Right ventricle myocardium superior (tissue), 1 donor: ENCODE measurements at regions not wholly inside any gene's neighbourhood (a gene's known extent, or its start where the extent isn't known, plus 50 kb on each side); places are given as distances from the start of the nearest gene placed in this dataset.
"Not testable (repeated sequence)": the region's sequence is repeated elsewhere in the genome, so short reads cannot be mapped to it uniquely, and the experiment has no call there.

Source experiments
- ATAC-seq: fragments of 200-7000 bp; cut with Tn5 transposase; one replicate; pipeline ENCODE4 v1.9.1; 2020; ENCODE audit warnings: mild to moderate bottlenecking; ENCODE audit not compliant: poor library complexity
- DNase-seq: peaks from one replicate; pipeline ENCODE4 v3.0.0-alpha.2; 2020
- intact Hi-C: fragments of 100-400 bp; cut with DNase I; formaldehyde crosslinking; loops from one replicate; pipeline ENCODE4 v1.11.2; 2022
- donor health status: DM: no; HTN: yes; CAD: no; lungs with severe emphysema.

DNA sequence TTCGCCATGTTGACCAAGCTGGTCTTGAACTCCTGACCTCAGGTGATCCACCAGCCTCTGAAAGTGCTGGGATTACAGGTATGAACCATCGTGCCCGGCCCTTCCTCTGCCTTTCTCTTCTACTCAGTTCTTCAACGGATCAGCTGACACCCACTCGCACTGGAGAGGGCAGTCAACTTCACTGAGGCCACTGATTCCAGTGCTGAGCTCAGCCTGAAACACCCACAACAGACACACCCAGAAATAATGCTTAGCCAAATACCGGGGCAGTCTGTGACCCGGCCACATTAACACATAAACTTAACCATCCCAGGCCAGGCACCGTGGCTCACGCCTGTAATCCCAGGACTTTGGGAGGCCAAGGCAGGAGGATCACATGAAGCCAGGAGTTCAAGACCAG, 119.3 kb upstream of the CHST15 start:
- DNase-seq (no peak), ATAC-seq (no peak)
- intact Hi-C loops, result no loop called here

DNA sequence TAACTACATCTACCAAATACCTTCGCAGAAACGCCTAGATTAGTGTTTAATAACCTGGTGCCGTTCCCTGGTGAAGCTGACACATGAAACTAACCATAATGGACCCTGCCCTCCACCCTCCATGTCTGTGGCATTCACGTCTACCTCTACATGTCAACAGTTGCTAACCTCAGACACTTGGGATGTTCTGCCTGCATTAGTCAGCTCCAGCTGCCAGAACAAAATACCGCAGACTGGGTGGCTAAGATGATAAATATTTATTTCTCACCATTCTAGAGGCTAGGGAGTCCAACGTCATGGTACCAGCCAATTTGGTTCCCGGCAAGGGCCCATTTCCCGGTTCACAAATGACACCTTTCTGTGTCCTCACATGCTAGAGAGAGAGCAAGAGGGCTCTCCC, 118.5 kb upstream of the CHST15 start:
- no peak for ATAC-seq
- no peak for DNase-seq
- intact Hi-C loops, result no loop called here

DNA sequence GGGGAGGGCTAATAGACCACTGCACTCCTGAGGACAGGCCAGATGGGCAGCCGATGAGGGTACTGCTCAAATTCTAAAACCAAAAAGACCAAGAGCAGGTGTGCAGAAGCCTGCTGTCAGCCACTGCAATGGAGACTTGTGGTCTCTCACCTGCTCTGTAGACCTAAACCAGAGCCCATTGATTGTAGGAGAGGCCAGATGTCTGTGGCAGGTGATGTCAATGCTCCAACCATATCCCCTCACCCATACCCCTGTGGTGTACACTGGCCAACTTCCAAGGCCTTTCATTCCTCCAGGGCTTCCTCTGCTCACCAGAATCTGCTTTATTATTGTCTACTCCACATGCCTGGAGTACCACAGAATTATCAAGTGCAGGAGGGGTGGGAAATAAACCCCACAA, 116.9 kb upstream of the CHST15 start:
- intact Hi-C loops, result no loop called here
- ATAC-seq (no peak), DNase-seq (no peak)

DNA sequence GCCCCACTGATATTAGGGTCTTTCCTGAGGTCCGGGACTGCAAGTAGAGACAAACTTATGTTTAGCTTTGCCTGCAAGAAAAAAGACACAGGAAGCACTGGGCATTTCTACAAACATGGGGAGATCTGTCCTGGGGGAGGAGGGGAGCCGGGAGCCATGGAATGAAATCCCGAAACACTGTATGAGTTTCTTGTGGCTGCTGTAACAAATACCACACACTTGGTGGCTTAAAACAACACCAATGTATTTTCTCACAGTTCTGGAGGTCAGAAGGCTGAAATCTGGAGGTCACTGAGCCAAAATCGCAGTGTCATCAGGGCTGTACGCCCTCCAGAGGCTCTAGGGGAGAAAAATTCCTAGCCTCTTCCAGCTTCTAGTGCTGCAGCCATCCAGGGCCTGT, 114.0 kb upstream of the CHST15 start:
- DNase-seq, result no peak
- intact Hi-C loops, result no loop called here
- no peak for ATAC-seq

DNA sequence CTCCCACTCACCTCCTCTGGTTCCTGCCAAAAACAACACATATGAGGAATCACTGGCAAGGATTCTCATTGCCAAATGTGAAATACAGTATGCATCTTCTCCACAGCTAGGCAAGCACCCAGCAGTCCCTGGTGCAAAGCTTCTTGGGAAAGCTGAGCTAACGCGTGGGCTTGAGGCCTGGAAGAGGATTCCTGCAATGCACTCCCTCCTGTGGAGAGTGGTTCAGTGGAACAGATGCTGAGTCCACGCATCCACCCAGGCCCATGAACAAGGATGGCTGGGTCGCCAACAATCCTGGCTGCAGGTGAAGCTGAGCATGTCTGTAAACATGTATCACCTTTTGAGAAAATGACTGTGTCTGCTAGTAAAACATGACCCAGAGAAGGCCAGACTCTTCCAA, 113.2 kb upstream of the CHST15 start:
- intact Hi-C loops, result no loop called here
- DNase-seq (no peak), ATAC-seq (no peak)

DNA sequence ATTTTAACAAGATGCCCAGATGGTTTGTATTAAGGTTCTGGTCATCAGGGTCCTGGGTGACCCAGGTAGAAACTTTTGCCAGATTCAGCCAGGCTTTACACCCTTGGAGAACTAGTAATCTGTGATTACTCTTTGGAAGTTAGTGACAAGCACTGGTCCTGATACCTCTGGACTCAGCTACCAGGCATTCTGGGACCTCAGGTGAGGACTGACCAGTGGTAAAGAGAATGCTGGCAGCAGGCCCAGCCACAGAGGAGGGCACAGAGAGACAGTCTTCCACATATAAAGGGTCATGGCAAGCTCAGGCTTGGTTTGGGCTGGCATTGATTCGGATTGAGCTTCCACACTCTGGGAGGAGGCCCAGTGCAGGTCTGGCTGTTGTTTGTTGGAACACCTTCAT, 112.0 kb upstream of the CHST15 start:
- no peak for ATAC-seq
- DNase-seq, result no peak
- intact Hi-C loops, result no loop called here

DNA sequence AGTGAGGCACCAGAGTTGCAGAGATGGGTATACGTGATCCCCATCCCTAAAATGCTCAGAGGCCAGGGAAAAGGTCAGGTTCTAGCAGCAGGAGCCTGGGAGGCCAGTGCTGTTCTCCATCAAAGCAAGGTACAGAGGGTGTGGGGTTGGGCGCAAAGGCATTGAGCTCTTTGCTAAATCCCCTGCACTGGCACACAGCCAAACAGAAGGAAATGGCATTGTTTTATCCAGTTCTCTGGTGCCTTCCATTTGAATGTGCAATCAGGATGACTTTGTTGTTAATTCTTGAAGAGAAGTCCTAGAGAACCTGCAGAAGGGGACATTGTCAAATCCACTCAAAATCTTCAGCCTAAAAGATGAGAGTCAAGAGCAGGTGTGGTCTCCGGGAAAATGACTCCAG, 111.3 kb upstream of the CHST15 start:
- DNase-seq, result no peak
- ATAC-seq, result no peak
- intact Hi-C loops, result no loop called here

DNA sequence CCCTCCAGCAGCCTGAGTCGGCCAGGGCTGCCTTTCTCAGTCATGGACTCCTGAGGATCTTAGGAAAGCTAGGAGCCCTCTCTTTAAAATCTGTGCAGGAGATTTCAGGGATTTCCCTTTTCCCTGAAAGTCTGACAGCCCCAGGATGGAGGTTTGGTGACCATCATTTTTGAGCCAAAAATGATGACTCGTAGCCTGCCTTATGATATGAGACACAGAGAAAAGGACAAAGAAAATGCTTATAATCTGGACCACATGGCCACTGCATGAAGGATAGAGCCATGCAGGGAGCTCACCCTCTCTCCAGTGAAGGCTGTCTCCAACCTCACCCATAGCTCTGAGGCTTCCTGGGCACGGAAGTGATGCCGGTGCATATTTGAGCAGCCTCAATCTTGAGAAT, 106.6 kb upstream of the CHST15 start:
- ATAC-seq, result no peak
- intact Hi-C loops, result no loop called here
- no peak for DNase-seq

DNA sequence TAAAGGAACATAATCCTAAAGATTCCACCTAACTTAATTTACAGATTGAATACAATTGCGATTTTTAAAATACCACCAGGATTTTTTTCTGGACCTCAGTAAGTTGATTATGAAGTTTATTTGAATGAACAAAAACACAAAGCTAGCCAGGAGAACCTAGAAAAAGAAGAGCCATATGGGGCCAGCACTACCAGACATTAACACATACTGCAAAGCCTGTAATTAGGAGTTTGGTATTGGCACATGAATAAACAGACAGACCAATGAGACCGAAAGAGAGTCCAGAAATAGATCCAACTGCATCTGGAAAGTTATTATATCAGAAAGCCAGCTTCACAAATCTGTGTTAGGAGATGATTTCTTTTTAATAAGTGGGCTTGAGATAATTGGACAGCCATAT, 105.5 kb upstream of the CHST15 start:
- ATAC-seq (no peak), DNase-seq (no peak)
- intact Hi-C loops, result no loop called here

DNA sequence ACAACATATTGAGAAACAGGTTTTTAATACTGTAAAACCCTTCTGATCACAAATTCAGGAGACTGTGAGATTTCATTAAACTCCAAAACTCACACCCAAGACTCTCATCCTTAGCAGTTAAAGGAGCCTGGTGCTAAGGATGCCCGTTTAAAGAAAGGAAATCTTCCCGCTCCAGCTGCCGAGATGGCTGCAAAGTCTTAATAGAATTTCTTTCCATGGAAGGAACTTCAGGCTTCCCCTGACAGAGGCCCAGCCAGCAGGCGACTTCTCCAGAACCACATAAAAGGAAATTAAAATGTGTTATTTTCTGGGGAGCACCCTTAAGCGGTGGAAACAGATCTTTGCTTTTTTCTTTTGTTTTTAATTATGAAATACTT, 104.7 kb upstream of the CHST15 start:
- DNase-seq (no peak), ATAC-seq (no peak)
- intact Hi-C loops, result no loop called here

DNA sequence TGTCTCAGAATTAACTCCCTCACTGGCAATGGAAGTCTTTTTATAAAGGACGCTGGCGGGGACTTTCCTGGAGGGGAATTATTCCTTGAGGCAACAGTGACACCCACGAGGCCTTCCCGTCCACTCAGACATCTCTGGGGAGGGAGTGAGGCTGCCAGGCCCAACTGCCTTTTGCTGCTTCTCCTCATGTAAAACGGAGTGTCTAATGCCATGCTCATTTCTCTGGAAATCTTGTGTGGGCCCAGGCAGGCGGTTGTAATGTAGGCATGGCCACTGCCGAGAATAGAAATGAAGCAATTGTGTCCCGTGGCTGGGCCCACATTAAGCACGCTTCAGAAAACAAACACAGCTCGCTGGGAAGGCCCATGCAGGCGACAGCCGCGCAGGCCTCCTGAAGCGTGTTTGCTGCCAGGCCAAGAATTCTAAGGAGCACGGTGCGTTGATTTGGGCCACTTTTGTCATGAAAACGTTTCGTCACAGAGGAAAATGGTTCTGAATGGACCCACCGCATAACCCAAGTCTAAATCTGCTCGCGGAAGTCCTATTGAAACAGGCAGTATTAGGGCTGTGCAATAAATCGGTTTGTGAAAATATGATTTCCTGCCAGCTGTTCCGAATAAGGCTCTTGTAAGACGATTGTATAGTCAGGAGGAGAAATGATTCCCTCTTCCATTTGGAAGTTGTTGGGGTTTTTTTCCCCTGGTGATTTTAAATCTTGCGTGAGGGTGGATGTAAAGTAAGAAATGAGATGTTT, 104.2 kb upstream of the CHST15 start:
- ATAC-seq (no peak), DNase-seq (no peak)
- intact Hi-C loops, result no loop called here

DNA sequence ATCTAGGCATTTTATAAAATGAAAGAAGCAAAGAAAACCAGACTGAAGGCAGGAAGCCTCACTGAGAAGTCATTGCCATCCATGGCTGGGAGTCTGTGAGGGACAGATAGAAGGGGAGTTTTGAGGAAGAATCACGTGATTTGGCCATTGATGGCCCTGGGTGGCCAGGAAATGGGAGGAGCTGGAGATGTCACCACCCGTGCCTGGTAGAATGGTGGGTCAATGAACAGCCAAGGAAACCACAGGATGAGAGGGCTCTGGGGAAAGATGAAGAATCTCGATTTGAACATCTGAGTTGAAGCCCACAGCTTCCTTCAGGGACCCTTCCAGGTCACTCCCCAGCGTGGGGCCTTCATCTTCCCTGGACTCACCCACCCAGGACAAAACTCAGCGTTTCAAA, 103.3 kb upstream of the CHST15 start:
- no peak for DNase-seq
- intact Hi-C loops, result no loop called here
- no peak for ATAC-seq

DNA sequence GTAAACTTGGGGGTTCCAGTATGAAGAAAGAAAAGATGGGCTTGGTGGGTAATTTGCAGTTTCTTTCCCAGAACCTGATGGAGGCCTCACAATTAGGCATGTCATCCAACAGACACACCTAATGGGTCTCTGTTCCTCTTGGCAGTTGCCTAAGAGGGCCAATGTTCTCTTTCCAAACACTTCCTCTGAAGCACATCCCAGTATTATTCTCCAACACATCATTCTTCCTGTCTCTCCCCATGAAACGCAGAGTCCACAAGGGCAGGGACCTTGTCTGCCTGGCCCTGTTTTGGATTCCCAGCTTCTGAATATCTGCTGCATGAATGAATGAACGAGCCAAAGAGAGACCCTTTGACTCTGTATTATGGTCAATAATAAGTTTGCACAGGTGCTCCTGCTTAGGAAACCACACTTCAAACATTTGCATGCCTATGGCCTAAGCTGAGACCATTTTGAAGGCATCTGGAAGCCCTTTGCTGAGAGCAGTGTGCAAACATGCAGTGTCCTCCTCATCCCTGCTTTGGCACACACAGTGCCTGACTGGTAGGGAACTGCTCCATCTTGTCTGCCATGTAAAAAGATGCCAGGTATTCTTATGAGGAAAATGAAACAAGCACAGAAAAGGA, 100.9 kb upstream of the CHST15 start:
- DNase-seq, result no peak
- ATAC-seq, result no peak
- intact Hi-C loops, result no loop called here

DNA sequence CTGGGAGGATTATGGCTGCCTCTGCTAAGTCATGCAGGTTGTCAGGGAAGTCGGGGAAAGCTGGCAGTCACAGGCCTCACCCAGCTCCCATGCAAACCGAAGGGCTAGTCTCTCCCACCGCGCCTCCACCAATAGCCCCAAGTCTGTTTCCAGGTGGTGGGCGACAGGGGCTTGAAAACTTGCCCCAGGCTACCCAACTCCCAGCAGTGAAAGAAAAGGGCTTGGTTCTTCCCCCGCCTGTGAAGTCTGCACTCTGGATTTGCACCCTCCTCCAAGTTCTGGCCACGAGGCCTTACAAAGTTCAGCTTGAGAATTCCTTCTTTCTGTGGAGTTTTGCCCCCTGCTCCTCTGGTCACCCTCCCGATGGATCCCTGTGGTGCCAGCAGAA, 99.9 kb upstream of the CHST15 start:
- no peak for DNase-seq
- intact Hi-C loops, result no loop called here
- ATAC-seq, result no peak

DNA sequence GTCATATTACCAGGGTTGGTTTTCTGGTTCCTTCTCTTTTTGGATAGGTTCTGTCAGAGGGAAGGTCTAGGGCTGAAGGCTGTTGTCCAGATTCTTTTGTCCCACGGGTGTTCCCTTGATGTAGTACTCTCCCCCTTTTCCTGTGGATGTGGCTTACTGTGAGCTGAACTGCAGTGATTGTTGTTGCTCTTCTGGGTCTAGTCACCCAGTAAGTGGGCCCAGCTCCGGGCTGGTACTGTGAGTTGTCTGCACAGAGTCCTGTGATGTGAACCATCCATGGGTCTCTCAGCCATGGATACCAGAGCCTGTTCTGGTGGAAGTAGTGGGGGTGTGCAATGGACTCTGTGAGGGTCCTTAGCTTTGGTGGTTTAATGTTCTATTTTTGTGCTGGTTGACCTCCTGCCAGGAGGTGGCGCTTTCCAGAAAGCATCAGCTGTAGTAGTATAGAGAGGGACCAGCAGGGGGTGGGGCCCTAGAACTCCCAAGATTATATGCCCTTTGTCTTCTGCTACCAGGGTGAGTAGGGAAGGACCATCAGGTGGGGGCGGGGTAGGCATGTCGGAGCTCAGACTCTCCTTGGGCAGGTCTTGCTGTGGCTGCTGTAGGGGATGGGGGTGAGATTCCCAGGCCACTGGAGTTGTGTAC, 99.4 kb upstream of the CHST15 start:
- intact Hi-C loops, result not testable (repeated sequence)

DNA sequence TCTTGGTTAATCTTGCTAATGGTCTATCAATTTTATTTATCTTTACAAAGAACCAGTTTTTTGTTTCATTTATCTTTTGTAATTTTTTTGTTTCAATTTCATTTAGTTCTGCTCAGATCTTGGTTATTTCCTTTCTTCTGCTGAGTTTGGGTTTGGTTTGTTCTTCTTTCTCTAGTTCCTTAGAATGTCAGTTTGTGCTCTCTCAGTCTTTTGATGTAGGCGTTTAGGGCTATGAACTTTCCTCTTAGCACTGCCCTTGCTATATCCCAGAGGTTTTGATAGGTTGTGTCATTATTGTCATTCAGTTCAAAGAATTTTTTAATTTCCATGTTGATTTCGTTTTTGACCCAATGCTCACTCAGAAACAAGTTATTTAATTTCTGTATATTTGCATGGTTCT, 97.1 kb upstream of the CHST15 start:
- intact Hi-C loops, ATAC-seq, DNase-seq: not testable (repeated sequence)

More for the DNA sequence above, 99.4 kb upstream of the CHST15 start:
- not testable (repeated sequence) for DNase-seq, ATAC-seq

DNA sequence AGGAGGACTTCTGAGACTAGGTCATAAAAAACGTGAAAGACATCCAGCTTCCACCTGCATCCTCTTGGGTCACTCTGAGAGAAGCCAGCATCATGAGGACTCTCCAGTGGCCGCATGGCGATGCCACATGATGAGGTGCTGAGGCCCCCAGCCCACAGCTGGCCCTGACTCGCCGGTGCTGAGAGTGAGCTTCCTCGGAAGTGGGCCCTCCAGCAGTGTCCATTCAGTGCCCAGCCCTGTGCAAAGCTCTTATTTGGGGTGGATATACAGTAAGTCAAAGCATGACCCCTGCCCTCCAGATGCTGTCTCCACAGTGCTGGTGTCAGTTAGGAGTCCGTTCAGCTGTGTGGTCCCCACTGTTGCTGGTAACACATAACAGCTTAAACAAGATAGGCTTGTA, 93.6 kb upstream of the CHST15 start:
- no peak for ATAC-seq
- intact Hi-C loops, result no loop called here

DNA sequence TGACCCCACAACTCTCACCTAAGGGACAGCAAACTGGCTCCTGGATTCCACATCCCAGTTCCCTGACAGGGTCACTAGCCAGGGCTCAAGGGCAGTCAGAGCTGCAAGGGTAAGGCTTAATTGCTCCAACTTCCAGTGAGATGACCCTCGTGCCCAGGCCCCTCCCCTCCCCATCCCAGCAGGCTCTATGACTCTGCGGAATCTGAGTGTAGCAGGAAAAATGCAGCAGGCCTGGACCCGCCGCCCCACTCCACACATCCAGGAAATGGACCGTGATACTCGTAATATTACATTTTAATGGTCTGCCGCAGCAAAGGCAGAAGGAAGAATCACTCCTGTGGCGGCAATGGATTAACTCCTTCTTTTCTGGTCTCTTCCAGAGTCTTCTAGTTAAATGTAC, 91.7 kb upstream of the CHST15 start:
- ATAC-seq, result no peak

More for the DNA sequence above, 93.6 kb upstream of the CHST15 start:
- no peak for DNase-seq

DNA sequence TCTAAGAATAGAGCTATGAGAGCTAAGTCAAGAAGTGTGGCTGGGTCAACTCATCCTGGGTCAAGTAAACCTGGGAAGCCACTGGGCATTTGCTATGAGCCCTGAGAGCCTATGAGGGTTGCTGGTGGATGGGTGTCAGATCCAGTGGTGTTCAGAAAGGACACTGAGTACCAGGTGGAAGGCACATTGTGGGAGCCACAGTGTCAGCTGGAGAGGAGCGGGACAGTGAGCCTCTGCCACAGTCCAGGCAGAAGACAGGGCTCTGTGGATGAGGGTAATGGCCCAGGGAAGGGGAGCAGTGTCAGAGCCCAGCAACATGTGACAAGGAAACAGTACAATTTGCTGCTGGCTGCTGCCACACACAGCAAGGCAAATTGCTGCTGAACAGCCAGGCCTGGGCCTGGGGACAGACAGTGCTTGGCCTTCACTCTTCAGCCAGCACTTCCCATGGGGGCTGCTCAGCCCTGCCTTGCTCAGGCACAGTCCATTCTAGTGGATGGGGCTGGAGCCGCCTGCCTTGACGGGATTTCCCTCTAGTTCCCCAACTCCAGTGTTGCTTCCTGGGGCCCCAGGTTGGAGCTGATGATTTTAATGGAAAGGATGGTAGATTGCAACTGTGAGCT, 90.9 kb upstream of the CHST15 start:
- DNase-seq, result no peak
- no peak for ATAC-seq
- intact Hi-C loops, result no loop called here

More for the DNA sequence above, 91.7 kb upstream of the CHST15 start:
- intact Hi-C loops, result no loop called here
- DNase-seq, result no peak

DNA sequence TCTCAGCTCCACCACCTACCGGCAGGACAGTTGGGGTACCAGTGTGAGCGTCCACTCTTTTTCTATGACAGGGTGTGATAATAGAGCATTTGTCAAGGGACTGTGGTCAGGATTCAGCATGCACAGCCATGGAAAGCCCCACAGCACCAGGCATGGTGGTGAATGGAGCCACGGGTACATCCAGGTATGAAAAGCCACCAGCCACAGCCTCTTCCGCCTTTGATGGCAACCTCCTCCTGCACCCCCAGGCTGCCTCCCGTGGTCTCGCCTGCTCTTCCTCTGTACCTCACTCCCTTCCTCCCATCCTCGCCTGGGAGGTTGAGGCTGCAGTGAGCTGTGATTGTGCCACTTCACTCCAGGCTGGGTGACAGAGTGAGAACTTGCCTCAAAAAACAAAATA, 90.2 kb upstream of the CHST15 start:
- DNase-seq (no peak), ATAC-seq (no peak)
- intact Hi-C loops, result no loop called here
